ENCODE measurements at regions not wholly inside any gene's neighbourhood (a gene's known extent, or its start where the extent isn't known, plus 50 kb on each side); places are given as distances from the start of the nearest gene placed in this dataset.
A peak's percentile ranks its signal among the peaks of the same experiment; 100 is the strongest.

GRCh38 chr7:443279-443833 is 76.3 kb downstream of the PDGFA start:
- DNase-seq: no peak
- intact Hi-C loops (cut with DNase I): no loop called here
- no peak for ATAC-seq (ENCODE audit: poor library complexity)

GRCh38 chr7:444606-445005 is 75.0 kb downstream of the PDGFA start:
- intact Hi-C loops (cut with DNase I): no loop called here
- DNase-seq (no peak), ATAC-seq (ENCODE audit: poor library complexity) (no peak)

- no peak for ATAC-seq (ENCODE audit: poor library complexity)
These were observed 74.6 kb downstream of the PDGFA start for GRCh38 chr7:445020-445419.

DNA sequence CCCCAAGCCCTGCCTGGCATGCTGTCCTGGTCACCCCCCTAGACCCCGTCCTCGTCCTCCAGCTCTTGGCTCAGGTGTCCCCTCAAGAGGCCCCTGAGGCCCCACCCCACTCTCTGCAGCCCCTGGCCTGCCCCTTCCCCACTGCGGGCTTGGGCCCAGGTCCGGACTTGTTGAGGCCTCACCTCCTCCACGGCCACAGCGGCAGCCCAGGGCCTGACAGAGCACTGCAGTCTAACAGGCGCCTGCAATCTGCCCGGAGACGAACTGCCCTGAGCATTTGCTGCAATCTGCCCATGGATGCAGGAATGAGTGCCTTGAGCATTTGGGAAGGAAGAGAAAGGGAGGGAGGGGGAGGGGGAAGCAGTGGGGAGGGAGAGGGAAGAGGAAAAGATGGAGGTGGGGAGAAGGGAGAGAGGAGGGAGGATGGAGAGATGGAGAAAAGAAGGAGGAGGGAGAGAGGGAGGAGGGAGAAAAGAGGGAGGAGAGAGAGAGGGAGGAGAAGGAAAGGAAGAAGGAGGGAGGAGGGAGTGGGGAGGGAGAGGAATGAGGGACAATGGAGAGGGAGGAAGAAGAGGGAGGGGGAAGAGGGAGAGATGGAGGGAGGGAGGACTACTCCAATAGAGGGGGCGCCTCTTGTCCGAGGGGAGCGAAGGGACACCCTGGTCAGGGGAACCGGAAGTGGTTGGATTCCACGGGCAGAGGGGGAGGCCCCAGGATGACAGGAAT is 73.9 kb downstream of the PDGFA start:
- intact Hi-C loops (cut with DNase I): no loop called here
- DNase-seq: peak; percentile 30
- ATAC-seq (ENCODE audit: poor library complexity): no peak

More at GRCh38 chr7:445020-445419, 74.6 kb downstream of the PDGFA start:
- intact Hi-C loops (cut with DNase I): no loop called here
- no peak for DNase-seq

GRCh38 chr7:446289-446935 is 73.2 kb downstream of the PDGFA start:
- ATAC-seq (ENCODE audit: poor library complexity): no peak
- intact Hi-C loops (cut with DNase I): no loop called here
- peak; percentile 39 for DNase-seq

Data from Right ventricle myocardium superior (tissue), 1 donor.